Panc1 (cell line): ENCODE measurements at regions not wholly inside any gene's neighbourhood (a gene's known extent, or its start where the extent isn't known, plus 50 kb on each side); places are given as distances from the start of the nearest gene placed in this dataset.
"Not testable (repeated sequence)": the region's sequence is repeated elsewhere in the genome, so short reads cannot be mapped to it uniquely, and the experiment has no call there.

Experiments
- ATAC-seq: fragments of 200-7000 bp; cut with Tn5 transposase; 2 replicates; pipeline ENCODE4 v1.9.1; 2020; ENCODE audit warnings: mild to moderate bottlenecking, moderate library complexity
- BruUV-seq: library from RNA; stranded (reverse); fragments of 400-500 nt; replicated peaks from 2 replicates; lab custom pipeline; 2021; lab: Mats Ljungman, UMichigan
- CTCF ChIA-PET: fragments of 300-600 bp; sonication (Branson Sonifier 250); formaldehyde crosslinking; loops from one replicate; lab custom pipeline; 2022; ENCODE audit warnings: antibody characterized with exemption; lab: Charles Lee
- POLR2A ChIA-PET: fragments of 300-600 bp; sonication (Branson Sonifier 250); formaldehyde crosslinking; loops from one replicate; lab custom pipeline; 2022; ENCODE audit warnings: antibody characterized with exemption; lab: Charles Lee
- DNase-seq: peaks from one replicate; pipeline ENCODE4 v3.0.0-alpha.2; 2010; ENCODE audit warnings: low read depth, low spot score
- H3K27ac ChIP-seq: 2 replicates; pipeline ENCODE4 v1.5.1; 2011; ENCODE audit warnings: mild to moderate bottlenecking, low read length, inconsistent platforms
- H3K27me3 ChIP-seq: fragments of 200-500 bp; sonication (Bioruptor generic); 2 replicates; pipeline ENCODE4 v1.6.0; 2014; ENCODE audit warnings: low read length, inconsistent platforms; ENCODE audit not compliant: control insufficient read depth, insufficient read depth
- H3K36me3 ChIP-seq: fragments of 200-500 bp; sonication (Bioruptor generic); 2 replicates; pipeline ENCODE4 v1.5.1; 2014; ENCODE audit warnings: inconsistent platforms, mild to moderate bottlenecking, low read length, moderate library complexity; ENCODE audit not compliant: control insufficient read depth, insufficient read depth
- H3K4me1 ChIP-seq: 2 replicates; pipeline ENCODE4 v1.5.1; 2011; ENCODE audit warnings: inconsistent platforms, mild to moderate bottlenecking, low read length, moderate library complexity; ENCODE audit not compliant: control insufficient read depth, insufficient read depth
- H3K4me3 ChIP-seq, 2 experiments: 2 replicates each; pipeline ENCODE4 v1.5.1; 2011 to 2012; ENCODE audit warnings: low read depth in 2 of 2, low read length in 2 of 2, mild to moderate bottlenecking in 2 of 2, inconsistent platforms in 1 of 2, moderate library complexity in 1 of 2
- H3K9me3 ChIP-seq: fragments of 200-500 bp; sonication (Bioruptor generic); 2 replicates; pipeline ENCODE4 v1.5.1; 2014; ENCODE audit warnings: low read depth, mild to moderate bottlenecking, inconsistent platforms, low read length, moderate library complexity; ENCODE audit not compliant: control insufficient read depth, insufficient read depth
- CTCF ChIP-seq: fragments of 450-650 bp; IDR thresholded peaks from 2 replicates; pipeline ENCODE4 v1.5.1; 2017; ENCODE audit warnings: mild to moderate bottlenecking
- POLR2AphosphoS5 ChIP-seq: IDR thresholded peaks from 2 replicates; pipeline ENCODE4 v1.6.1; 2012; ENCODE audit warnings: mild to moderate bottlenecking, low read depth, low read length, moderate library complexity
- REST ChIP-seq, 2 experiments: IDR thresholded peaks; 2 replicates each; pipeline ENCODE4 v1.6.1; 2011 to 2012; ENCODE audit warnings: low read depth in 2 of 2, control low read depth in 1 of 2, low read length in 1 of 2, mild to moderate bottlenecking in 1 of 2, moderate library complexity in 1 of 2; ENCODE audit not compliant: insufficient read depth in 1 of 2
- SIN3A ChIP-seq: IDR thresholded peaks from 2 replicates; pipeline ENCODE4 v1.6.1; 2012; ENCODE audit warnings: low read depth, mild to moderate bottlenecking, low read length, moderate library complexity, borderline replicate concordance; ENCODE audit not compliant: insufficient read depth
- TCF7L2 ChIP-seq: IDR thresholded peaks from 2 replicates; pipeline ENCODE4 v1.6.1; 2011; ENCODE audit warnings: mild to moderate bottlenecking, low read depth, low read length, inconsistent platforms
- in situ Hi-C: cut with HindIII; loops from 2 replicates; pipeline ENCODE4 v1.10.0; 2016; ENCODE audit warnings: low sequenced_read_pairs, low pct_unique_long_range_greater_than_20kb
- intact Hi-C: fragments of 100-400 bp; cut with micrococcal nuclease; formaldehyde crosslinking; loops from one replicate; pipeline ENCODE4 v1.10.0; 2022; ENCODE audit not compliant: unreplicated experiment

- no TSS peak for BruUV-seq
- Histone ChIP-seq H3K4me3 (no peak overlapping the region), H3K27me3 (no peaks in the 10 kb centered on the region), H3K4me1 (no peaks in the 10 kb centered on the region), H3K36me3 (no peaks in the 10 kb centered on the region), H3K9me3 (no peaks in the 10 kb centered on the region), H3K27ac (no peak overlapping the region)
- DNase-seq: no peak
- no peak for ATAC-seq
- intact Hi-C loops: no loop called here
- ChIA-PET CTCF (no interaction called here), POLR2A (no interaction called here)
- no peak for TF ChIP-seq TCF7L2
- in situ Hi-C loops: no loop called here
These were observed 1730.1 kb downstream of the SLITRK5 start for GRCh38 chr13:89401264-89401675.

- DNase-seq: no peak
- in situ Hi-C loops: no loop called here
- no peak for ATAC-seq
- no TSS peak for BruUV-seq
- Histone ChIP-seq H3K9me3 (no peaks in the 10 kb centered on the region), H3K4me1 (no peaks in the 10 kb centered on the region), H3K36me3 (no peaks in the 10 kb centered on the region), H3K27me3 (no peaks in the 10 kb centered on the region), H3K27ac (no peak overlapping the region), H3K4me3 (no peak overlapping the region)
- CTCF ChIA-PET: no interaction called here
- intact Hi-C loops: no loop called here
- POLR2A ChIA-PET: no interaction called here
- TF ChIP-seq REST (IDR thresholded peaks at IDR 0.05; ENCODE audit: insufficient read depth in 1 of 2, low read depth in 2 of 2, low read length in 1 of 2) (no peak), SIN3A (no peak), CTCF (no peak), TCF7L2 (no peak), POLR2AphosphoS5 (no peak)
These were observed 1731.0 kb downstream of the SLITRK5 start for GRCh38 chr13:89402211-89402610.

GRCh38 chr13:89406096-89406495 lies 1734.9 kb downstream of the SLITRK5 start:
- POLR2A ChIA-PET, CTCF ChIA-PET: not testable (repeated sequence)

More at GRCh38 chr13:89406096-89406495, 1734.9 kb downstream of the SLITRK5 start:
- DNase-seq, H3K4me1 ChIP-seq, in situ Hi-C loops, ATAC-seq, H3K36me3 ChIP-seq, intact Hi-C loops, H3K4me3 ChIP-seq, BruUV-seq, H3K27ac ChIP-seq, H3K9me3 ChIP-seq, H3K27me3 ChIP-seq: not testable (repeated sequence)
